GM21367 (cell line): ENCODE measurements at regions not wholly inside any gene's neighbourhood (a gene's known extent, or its start where the extent isn't known, plus 50 kb on each side); places are given as distances from the start of the nearest gene placed in this dataset.

Experiments used
- ATAC-seq: cut with Tn5 transposase; IDR thresholded peaks from one replicate; pipeline ENCODE4 v1.9.1; 2021; ENCODE audit not compliant: unreplicated experiment

DNA sequence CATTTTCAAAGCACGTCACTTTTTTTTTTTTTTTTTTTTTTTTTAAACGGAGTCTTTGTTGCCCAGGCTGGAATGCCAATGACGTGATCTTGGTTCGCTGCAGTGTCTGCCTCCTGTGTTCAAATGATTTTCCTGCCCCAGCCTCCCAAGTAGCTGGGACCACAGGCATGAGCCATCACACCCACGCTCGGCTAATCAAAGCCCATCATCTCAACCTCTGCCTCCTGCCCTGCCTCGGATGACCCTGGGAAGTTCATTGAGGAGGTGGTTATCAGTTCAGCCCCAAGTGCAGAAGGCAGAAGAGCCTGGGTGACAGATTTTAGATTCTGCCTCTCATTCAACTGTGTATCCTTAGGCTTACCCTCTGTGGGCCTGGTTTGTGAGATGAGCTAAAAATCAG is 484.9 kb upstream of the EEF2KMT start:
- ATAC-seq, result no peak

DNA sequence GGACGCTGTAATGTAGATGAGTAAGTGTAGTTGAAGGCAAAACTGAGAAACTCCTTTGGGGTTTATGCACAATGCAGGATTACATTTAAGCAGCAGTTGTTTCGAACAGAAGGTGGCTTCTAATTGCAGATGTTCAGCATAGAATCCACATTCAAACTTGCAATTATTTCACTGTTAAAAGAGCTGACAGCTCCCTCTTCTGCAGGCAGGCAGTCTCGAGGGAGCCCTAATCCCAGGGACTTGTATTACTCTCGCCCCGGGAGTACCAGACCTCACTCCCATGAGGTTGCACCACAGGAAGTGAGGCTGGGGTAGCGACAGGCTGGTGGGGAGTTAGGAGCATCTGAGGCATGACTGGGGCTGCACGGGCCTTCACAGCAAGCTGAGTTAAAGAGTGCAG is 484.3 kb upstream of the EEF2KMT start:
- ATAC-seq, result no peak

DNA sequence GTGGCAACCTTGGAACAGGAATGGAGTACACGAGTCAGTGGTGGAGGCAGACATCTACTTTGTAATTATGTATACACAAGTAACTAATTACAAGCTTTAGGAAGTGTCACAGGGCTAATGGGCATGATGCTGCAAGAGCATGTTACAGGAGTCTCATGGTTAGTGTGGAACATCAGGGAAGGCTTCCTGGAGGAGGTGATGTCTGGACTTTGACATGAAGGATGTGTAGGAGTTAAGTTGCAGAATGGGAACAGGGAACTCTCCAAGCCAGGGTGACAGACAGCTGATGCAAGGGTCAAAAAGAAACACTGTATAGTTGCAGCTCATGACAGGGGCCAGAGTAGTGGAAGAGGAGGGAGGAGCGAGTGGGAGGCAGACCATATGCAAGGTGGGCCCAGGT is 483.8 kb upstream of the EEF2KMT start:
- no peak for ATAC-seq

DNA sequence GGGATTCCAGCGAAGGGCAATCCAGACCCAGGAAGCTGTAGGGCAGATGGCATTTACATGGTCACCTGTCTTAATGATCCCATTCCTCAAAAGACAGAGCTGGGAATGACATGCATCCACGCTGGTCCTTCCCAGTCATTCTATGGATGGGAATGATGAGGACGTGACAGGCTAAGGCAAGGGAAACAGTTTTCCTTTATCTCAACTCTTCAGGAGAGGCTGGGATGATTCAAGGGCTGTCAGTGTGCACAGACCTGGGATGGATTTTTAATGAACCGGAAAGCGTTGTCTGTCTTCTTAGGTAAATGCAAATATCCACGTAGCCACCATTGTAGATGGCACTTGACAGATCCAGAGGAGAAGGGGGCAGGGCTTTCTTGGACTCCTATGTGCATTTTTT is 483.2 kb upstream of the EEF2KMT start:
- no peak for ATAC-seq

DNA sequence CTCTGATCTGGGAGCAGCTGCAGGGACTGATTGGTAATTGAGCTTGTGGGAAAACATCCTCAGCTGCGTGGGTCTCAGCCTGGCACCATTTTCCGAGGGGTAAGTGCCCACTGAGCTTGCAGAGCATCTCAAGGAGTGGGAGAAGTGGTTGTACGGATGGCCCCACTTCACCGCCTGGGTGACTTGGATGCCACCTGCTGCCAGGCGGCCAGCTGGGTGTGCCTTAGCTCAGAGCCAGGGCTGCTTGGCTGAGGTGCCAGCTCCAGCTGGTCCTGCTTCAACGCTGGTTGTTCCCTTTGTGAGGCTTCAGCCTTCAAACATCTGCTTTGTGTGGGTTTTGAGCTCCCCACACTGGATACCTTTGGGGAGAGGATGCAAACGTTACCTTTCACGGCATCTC is 482.7 kb upstream of the EEF2KMT start:
- ATAC-seq, result no peak

DNA sequence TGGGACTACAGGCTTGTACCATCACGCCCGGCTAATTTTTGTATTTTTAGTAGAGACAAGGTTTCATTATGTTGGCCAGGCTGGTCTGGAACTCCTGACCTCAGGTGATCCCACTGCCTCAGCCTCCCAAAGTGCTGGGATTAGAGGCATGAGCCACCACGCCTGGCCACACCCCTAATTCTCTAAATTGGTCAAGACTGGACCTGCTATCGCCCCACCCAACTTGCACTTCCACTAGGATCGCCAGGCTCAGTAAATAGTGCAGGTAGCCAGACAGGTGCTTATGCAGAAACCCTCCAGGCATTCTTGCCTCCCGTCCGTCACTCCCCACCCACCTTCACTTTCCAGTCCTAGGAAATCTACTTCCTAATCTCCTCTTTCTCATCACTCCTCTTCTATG is 481.4 kb upstream of the EEF2KMT start:
- ATAC-seq, result no peak

DNA sequence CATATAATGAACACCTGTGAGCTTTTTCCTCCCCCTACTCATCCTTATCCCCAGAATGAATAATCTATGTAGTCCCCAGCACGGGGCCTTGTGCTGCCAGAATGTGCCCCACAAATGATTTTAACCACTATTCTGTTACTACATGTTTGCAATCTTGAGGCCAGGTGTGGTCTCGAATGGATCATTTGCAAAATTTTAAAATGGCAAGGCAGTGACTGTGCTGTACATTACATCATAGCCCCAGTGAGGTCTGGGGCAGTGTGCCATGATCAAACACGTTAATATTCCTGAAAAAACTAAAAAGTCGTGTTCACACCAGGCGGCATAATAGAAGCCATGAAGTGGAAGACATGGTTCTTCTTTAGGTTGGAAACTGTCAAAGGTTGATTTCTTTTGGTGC is 479.9 kb upstream of the EEF2KMT start:
- no peak for ATAC-seq

DNA sequence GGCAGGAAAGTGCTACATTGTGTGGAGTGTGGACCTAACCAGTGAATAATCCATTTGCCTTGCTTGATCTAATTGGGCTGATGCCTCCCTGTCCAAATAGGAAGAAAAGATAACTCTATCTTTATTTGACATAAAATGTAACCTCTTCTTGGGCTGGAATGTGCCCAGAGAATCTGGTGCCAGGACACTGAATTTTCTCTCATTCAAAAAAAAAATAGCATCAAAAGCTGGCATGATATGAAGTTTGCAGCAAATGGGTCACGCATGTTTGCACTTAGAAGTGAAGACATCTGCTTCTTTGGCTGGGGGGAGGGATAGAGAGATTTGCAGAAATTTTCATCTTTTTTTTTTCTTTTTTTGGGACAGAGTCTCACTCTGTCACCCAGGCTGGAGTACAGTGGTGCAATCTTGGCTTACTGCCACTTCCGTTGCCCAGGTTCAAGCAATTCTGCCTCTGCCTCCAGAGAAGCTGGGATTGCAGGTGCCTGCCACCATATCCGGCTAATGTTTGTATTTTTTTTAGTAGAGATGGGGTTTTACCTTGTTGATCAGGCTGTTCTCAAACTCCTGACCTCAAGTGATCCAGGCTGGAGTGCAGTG is 478.2 kb upstream of the EEF2KMT start:
- ATAC-seq, result no peak

DNA sequence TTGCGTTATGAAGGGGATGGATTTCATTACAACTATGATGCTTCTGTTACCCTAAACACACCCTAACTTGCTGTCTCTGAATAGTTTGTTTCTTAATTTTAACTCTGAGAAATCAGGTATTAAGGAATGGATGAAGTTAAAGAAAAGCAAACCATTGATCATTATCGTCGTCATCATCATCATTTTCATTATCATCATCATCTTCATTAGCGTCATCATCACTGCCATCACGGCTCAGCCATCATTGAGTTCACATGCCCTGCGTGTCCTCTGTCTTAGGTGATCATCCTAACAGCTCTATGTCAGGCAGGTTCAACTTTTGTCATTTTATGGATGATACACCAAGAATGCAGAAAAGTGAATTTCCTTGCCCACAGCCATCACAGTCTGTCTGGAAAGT is 477.5 kb upstream of the EEF2KMT start:
- ATAC-seq, result no peak

DNA sequence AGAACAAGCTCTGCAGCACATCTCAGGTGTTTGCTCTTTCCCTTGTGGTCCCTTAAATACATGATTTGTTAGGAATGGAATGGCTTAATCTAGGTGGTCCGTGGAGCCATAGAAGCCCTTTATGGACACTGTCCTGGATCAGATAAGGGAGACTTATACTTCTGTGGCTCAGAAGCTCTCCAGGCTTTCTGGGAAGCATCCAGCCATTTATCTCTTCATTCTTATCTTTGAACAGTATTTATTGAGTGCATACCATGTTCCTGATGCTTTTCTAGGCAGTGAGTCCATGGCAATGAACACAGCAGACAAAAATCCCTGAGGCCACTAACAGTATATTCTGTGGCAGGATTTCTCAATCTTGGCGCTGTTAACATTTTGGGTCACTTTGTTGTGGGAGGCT is 474.5 kb upstream of the EEF2KMT start:
- no peak for ATAC-seq

DNA sequence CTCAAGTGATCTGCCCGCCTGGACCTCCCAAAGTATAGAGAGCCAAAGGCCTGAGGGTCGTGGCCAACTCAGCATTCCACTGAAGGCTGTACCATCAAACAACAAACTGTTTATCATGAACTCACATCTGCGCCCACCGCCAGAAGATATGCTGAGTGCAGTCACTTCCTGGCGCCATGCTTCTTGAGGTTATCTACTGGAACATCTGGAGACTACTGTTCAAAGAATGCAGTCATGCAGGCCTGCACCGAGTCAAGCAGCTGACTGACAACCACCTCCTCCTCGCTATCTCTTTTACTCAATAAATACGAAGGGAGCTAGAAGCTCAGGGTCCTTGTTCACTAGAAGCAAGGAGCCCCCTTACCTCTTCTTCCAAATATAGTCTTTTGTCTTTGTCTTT is 473.9 kb upstream of the EEF2KMT start:
- ATAC-seq, result no peak

DNA sequence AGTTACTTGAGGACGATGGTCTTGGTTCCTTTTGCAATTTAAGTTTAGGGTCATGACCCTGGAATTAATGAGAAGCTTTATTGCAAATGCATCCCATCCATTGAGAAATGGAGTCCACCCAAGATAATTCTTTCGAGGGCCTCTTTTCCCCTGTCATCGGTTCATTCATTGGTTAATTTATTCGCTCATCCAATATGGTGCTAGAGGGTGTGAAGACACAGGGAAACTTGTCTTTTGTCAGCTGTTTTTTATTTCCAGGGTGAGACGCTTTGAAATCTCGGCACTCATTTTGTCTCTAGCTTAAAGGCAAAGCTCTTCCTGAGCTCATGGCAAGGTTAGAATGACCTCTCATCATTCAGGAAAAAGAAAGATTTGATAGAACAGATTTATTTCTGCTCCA is 464.2 kb upstream of the EEF2KMT start:
- no peak for ATAC-seq

DNA sequence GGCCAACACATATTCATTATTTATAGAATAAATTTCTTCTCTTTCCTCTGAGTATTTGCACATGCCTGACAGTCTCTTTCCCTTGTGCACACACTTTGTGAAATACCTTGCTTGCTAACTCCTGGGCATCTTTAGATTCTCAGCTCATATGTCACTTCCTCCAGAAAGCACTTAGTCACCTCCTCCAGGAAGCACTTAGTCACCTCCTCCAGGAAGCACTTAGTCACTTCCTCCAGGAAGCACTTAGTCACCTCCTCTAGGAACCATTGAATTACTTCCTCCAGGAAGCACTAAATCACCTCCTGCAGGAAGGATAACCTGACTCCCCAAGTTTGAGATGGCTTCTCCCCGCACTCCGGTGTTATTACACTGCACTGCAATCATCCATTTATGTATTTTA is 462.5 kb upstream of the EEF2KMT start:
- no peak for ATAC-seq

DNA sequence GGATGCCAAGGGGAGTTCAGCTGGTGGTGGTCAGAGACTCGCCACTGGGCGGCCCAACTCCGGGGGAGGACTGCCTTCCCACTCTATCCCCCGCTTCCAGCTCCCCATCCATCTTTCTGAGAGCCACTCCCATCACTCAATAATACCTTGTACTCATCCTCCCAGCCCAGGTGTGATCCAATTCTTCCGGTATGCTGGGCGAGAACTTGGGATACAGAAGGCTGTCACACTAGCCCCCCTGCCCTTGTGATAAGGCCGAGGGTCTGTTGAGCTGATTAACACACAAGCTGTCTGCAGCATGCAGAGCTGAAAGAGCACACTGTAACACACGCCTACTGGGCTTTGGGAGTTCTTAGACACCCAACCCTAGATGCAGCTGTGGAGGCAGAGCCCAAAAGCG is 460.4 kb upstream of the EEF2KMT start:
- ATAC-seq, result no peak

DNA sequence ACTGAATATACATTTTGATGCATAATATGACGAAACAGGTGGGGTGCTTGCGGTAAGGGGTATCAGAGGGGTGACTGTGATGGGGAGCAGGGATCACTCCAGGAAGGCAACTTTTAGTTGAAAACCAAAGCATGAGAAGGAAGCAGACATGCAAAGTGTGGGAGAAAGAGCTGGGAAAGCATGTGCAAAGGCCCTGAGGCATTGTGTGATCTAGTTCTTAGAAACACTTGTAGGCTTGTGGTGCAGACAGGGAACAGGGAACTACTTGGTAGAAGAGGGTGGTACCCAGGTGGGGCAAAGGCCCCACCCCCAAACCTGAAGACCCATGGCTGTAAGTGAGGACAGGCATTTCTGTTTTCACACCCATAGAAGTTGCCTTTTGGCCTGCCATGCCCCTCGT is 459.9 kb upstream of the EEF2KMT start:
- no peak for ATAC-seq

DNA sequence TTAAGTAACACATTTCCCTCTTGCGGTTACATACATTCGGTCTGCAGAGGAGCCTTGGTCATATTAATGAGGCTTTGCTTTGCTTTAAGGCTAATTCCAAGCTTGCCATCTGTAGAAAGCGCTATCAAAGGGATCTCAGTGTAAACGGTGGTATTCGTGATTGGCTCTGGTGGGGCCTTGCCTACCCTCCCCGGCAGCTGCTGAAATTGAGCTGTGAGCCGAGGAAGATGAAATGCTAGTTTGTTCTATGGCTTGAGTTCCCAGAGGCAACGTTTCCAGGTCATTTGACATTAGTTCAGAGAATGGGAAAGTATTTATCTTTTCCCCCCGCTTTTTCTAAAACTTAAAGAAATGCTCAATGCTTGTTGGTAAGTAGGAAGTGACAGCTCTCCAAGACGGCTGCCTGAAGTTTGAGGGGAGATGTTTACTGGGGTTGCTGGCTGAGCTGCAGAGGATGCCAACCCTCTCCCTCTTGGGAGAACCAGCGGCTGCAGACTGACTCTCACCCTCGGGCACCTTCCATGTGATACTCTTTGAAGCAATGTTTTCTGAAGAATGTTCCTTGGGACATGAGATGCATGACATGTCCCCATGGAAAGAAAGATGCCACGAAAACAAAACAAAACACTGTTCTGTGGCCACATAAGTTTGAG is 458.7 kb upstream of the EEF2KMT start:
- ATAC-seq, result no peak

DNA sequence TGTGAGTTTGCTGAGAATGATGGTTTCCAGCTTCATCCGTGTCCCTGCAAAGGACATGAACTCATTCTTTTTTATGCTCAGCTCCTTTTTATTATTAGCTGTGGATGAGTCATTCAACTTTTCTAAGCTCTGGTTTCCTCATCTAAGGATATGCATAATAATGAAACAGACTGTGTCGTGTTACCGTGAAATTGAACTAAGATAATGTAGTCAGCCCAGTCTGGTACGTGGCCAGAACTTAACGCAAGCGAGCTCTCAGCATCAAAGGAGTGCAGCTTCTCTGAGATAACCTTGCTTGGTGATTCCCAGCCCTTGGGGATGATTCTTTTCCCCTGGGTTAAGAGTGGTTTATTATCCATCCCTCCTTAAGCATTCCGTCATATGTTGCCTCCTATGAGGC is 454.3 kb upstream of the EEF2KMT start:
- ATAC-seq, result no peak

DNA sequence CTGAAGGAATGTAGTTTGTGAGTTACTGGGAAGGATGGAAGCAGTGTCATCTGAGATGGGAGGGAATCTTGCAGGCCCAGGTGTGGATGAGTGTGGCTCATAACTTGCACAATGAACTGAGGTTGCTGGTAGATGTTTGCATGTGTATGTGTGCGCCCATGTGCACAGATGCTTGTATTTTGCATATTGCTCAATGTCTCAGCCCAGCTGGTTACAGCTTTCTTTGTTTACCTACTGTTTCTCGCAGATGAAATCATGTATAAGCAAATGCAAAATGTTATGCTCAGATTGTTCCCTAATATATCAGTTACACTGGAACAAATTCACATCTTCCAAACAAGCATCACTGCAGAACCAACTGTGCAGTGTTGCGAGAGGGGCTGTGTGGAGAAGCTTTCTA is 452.2 kb upstream of the EEF2KMT start:
- ATAC-seq, result no peak

DNA sequence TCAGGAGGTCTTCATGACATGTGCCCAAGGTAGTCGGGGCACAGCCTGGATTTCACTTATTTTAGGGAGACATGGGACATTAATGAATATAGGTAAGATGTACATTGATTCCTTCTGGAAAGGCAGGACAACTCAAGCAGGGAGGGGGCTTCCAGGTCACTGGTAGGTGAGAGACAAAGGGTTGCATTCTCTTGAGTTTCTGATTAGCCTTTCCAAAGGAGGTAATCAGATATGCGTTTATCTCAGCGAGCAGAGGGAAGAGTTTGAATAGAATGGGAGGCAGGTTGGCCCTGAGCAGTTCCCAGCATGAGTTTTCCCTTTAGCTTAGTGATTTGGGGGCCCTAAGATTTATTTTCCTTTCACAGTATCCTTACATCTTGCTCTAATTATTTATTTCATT is 443.8 kb upstream of the EEF2KMT start:
- ATAC-seq, result no peak

DNA sequence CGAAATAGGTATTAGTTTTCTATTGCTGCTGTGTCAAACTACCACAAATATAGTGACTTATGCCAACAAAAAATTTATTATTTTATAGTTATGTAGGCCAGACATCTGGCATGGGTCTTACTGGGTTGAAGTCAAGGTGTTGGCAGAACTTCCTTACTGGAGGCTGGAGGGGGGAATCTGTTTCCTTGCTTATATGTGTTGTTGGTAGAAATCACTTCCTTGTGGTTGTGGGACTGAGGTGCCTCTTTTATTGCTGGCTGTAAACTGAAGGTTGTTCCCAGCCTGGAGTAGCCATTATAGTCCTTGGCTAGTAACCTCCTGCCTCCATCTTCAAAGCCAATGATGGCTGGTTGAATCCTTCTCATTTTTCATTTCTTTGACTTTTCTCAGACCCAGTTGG is 439.8 kb upstream of the EEF2KMT start:
- no peak for ATAC-seq

DNA sequence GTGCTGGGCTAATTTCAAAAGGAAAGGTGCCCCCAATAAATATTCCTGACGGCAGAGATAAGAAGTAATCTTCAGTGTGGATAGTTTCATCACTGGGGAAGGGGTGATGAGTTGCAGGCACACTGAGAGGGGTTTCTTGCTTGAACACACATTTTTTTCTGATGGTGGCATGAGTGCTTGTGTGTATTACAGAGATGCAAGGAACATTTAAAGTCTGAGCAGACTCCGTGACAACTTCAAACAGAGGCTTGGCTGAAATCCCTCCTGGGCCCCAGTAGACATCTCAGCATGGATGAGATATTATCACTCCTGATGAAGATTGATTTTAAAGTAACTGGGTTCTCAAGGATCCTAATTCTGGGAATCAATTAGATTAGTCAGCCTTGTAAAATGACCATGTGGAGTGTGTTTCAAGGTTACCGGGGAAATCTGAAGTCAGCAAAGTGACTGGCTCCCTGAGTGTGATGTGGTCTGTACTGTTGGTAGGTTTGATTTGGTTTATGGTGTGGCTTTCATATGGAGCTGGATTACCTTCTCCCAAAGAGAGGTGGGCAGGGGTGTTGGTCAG is 435.8 kb upstream of the EEF2KMT start:
- ATAC-seq, result no peak

DNA sequence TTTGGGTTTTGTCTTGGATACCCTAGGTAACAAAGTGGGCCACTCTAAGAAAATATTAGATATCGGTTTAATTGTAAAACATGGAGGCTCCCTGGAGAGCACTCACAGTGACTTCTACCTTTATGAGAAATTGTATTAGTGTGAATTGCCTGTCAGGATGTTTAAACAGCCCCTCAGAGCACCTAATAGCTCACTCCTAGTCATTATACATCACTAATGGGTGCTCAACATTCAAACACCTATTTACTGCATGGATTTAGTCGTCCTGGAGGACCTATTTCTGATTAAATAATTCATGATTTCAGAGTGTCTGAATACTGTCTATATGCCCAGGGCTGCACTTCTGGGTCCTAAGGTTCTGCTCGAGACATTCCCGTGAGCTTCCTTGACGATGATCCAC is 430.2 kb upstream of the EEF2KMT start:
- ATAC-seq, result no peak

DNA sequence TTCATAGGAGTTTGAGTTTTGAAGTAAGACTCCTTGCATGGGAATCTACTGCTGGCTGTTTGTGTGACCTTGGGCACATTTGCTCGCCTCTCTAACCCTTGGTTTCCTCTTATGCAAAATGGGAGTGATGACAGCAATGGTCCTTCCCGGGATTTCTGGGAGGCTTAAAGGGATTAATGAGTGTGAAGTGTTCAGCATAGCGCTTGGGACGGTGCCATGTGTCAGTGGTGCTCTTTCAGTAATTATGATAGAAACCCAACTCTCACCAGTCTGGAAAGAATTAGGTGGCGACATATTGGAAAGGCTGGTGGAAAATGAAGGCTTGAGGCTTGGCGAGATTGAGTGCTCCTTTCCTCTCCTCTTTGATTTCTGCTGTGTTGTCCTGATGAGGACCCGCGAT is 429.2 kb upstream of the EEF2KMT start:
- ATAC-seq, result no peak
